Stimulated activated CD4-positive, alpha-beta T cell treated with anti-CD3 and anti-CD28 coated beads, Interleukin-1b, Interleukin-23, amount 100 ng/mL, for 24 hours (primary cell): ENCODE measurements at regions not wholly inside any gene's neighbourhood (a gene's known extent, or its start where the extent isn't known, plus 50 kb on each side); places are given as distances from the start of the nearest gene placed in this dataset.
"Not testable (repeated sequence)": the region's sequence is repeated elsewhere in the genome, so short reads cannot be mapped to it uniquely, and the experiment has no call there.

Source experiments
- DNase-seq, 4 experiments: peaks; one replicate each; pipeline ENCODE4 v3.0.0-alpha.2; 2020; ENCODE audit warnings: low read depth in 4 of 4, low spot score in 1 of 4

- no peak for DNase-seq
Measured at GRCh38 chr14:86838363-86838762, 1154.6 kb downstream of the GALC start.

GRCh38 chr14:86826661-86827060, 1166.3 kb downstream of the GALC start:
- DNase-seq: no peak

GRCh38 chr14:86824167-86824566, 1168.8 kb downstream of the GALC start:
- no peak for DNase-seq

GRCh38 chr14:86823581-86823980, 1169.4 kb downstream of the GALC start:
- DNase-seq: no peak

GRCh38 chr14:86815341-86815740, 1177.6 kb downstream of the GALC start:
- no peak for DNase-seq

GRCh38 chr14:86802726-86803125, 1190.3 kb downstream of the GALC start:
- no peak for DNase-seq

- no peak for DNase-seq
Measured at GRCh38 chr14:86799244-86799647, 1193.7 kb downstream of the GALC start.

GRCh38 chr14:86798330-86798729, 1194.7 kb downstream of the GALC start:
- no peak for DNase-seq

- no peak for DNase-seq
Measured at GRCh38 chr14:86797075-86797351, 1196.0 kb downstream of the GALC start.

GRCh38 chr14:86796221-86797074, 1196.5 kb downstream of the GALC start:
- no peak for DNase-seq

- DNase-seq: no peak
Measured at GRCh38 chr14:86794689-86795088, 1198.3 kb downstream of the GALC start.

- no peak for DNase-seq
Measured at GRCh38 chr14:86790408-86791364, 1202.3 kb downstream of the GALC start.

GRCh38 chr14:86788224-86788623, 1204.8 kb downstream of the GALC start:
- no peak for DNase-seq

- no peak for DNase-seq
Measured at GRCh38 chr14:86787717-86788116, 1205.3 kb downstream of the GALC start.

GRCh38 chr14:86782092-86782580, 1210.8 kb downstream of the GALC start:
- no peak for DNase-seq

GRCh38 chr14:86780876-86781510, 1212.0 kb downstream of the GALC start:
- DNase-seq: no peak

GRCh38 chr14:86780461-86780860, 1212.5 kb downstream of the GALC start:
- no peak for DNase-seq

GRCh38 chr14:86779416-86779815, 1213.6 kb downstream of the GALC start:
- no peak for DNase-seq

- DNase-seq: no peak
Measured at GRCh38 chr14:86777963-86778602, 1214.9 kb downstream of the GALC start.

- DNase-seq: not testable (repeated sequence)
Measured at GRCh38 chr14:86775896-86776295, 1217.1 kb downstream of the GALC start.

- DNase-seq: no peak
Measured at GRCh38 chr14:86774916-86775315, 1218.1 kb downstream of the GALC start.
